ENCODE measurements at regions not wholly inside any gene's neighbourhood (a gene's known extent, or its start where the extent isn't known, plus 50 kb on each side); places are given as distances from the start of the nearest gene placed in this dataset.

DNA sequence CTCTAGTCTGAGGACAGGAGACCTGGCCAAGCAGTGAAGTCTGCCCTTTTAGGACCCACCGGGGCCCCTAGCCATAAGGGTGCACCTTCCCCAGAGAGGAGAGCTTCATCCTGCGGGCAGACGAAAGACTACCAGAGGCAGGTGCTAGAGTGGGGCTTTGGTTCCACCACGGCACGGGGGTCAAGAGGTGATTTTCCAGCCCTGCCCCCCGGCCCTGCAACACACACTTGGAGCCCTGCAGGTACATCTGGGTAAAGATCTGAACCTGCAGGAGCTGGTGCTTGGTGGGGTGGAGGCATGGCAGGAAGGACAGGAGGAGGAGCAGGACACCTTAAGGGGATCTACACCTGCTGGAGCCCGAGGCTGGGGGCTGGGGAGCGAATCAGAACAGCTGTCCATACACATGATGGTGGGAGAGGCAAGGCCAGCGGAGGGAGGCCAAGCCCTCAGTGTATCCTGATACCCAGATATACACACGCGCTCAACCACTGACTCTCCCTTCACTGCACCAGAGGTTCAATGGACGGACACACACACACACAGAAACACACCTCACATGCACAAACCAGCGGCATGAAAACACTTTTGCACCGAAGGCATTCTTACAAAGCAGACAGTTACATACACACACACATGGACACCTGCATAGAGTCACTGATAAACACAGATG lies 98.4 kb upstream of the MVB12B start:
- no peaks in the 10 kb centered on the region for H3K9me3 ChIP-seq (ENCODE audit: control insufficient read depth in 1 of 2, insufficient read depth in 1 of 2, low read depth in 1 of 2, low read length in 2 of 2)
- no peak overlapping the region for H3K4me3 ChIP-seq (replicated peaks in 1 of 2; ENCODE audit: low read depth in 1 of 2, low read length in 2 of 2)
- H3K79me2 ChIP-seq (ENCODE audit: insufficient read depth, low read length): no peaks in the 10 kb centered on the region
- intact Hi-C loops (cut with micrococcal nuclease): loop anchor here (5.0 to 10.0 kb wide), 2 partner anchors 483 to 801 kb away; partner anchors contain the start of gene PBX3
- H2AFZ ChIP-seq (ENCODE audit: low read depth, low read length, poor library complexity, severe bottlenecking): no peak overlapping the region
- H3K9me2 ChIP-seq (ENCODE audit: insufficient read depth): no peaks in the 10 kb centered on the region
- ATAC-seq: no peak
- H3K27ac ChIP-seq (ENCODE audit: low read depth, low read length): no peak overlapping the region
- no peak for DNase-seq (ENCODE audit: low read depth, low spot score)
- no peak overlapping the region for H3K9ac ChIP-seq (ENCODE audit: low read length)
- POLR2A ChIA-PET: no interaction called here
- RAD21 ChIA-PET (ENCODE audit: low non-redundant PET in 1 of 2, low total read pairs in 2 of 2, uncharacterized antibody in 2 of 2, unreplicated experiment in 2 of 2): interaction anchor here in 1 of 2 experiments (0.5 kb wide), 1 partner anchor 13 kb away, joined by 3 read pairs; no protein-coding TSS in a partner anchor
- TF ChIP-seq CEBPB (IDR thresholded peaks at IDR 0.05; ENCODE audit: low read depth) (no peak), ZNF274 (IDR thresholded peaks at IDR 0.05; ENCODE audit: low read depth, low read length) (no peak), TCF7L2 (IDR thresholded peaks at IDR 0.05; ENCODE audit: borderline replicate concordance, extremely low read depth, insufficient read depth, insufficient read length) (no peak)
- H3K36me3 ChIP-seq (ENCODE audit: control insufficient read depth in 1 of 2, insufficient read depth in 2 of 2, low read length in 2 of 2): no peaks in the 10 kb centered on the region
- no peak overlapping the region for H3K4me2 ChIP-seq (ENCODE audit: low read length)
- no TSS peak for BruUV-seq (replicated peaks)
- no peaks in the 10 kb centered on the region for H4K20me1 ChIP-seq (ENCODE audit: insufficient read depth)
- H3K4me1 ChIP-seq (ENCODE audit: control insufficient read depth in 1 of 2, insufficient read depth in 2 of 2, low read length in 2 of 2): no peaks in the 10 kb centered on the region
- 0 out of 2 replicates have a peak, but pooled peaks cover 3% of the 10 kb centered on the region for H3K27me3 ChIP-seq (ENCODE audit: insufficient read depth, low read length)
- CTCF ChIA-PET: no interaction called here

- H2AFZ ChIP-seq (ENCODE audit: low read depth, low read length, poor library complexity, severe bottlenecking): no peak overlapping the region
- RAD21 ChIA-PET (ENCODE audit: low non-redundant PET in 1 of 2, low total read pairs in 2 of 2, uncharacterized antibody in 2 of 2, unreplicated experiment in 2 of 2): no interaction called here
- 0 out of 2 replicates have a peak, but pooled peaks cover 3% of the 10 kb centered on the region for H3K27me3 ChIP-seq (ENCODE audit: insufficient read depth, low read length)
These were observed 97.7 kb upstream of the MVB12B start for GRCh38 chr9:126228781-126229444.

More at GRCh38 chr9:126228781-126229444, 97.7 kb upstream of the MVB12B start:
- TF ChIP-seq ZNF274 (IDR thresholded peaks at IDR 0.05; ENCODE audit: low read depth, low read length) (no peak), RAD21 (IDR thresholded peaks at IDR 0.05; ENCODE audit: low read depth) (peak; percentile 95), CEBPB (IDR thresholded peaks at IDR 0.05; ENCODE audit: low read depth) (no peak), EZH2phosphoT487 (IDR thresholded peaks at IDR 0.05; ENCODE audit: borderline replicate concordance) (no peak), SIN3A (IDR thresholded peaks at IDR 0.05; ENCODE audit: low read depth) (no peak), EGR1 (IDR thresholded peaks at IDR 0.05; ENCODE audit: low read depth) (no peak), SP1 (IDR thresholded peaks at IDR 0.05; ENCODE audit: low read depth) (no peak), POLR2AphosphoS5 (IDR thresholded peaks at IDR 0.05; ENCODE audit: low read depth, low read length) (no peak), SRF (IDR thresholded peaks at IDR 0.05; ENCODE audit: low read depth) (no peak), YY1 (IDR thresholded peaks at IDR 0.05; ENCODE audit: extremely low read depth, insufficient replicate concordance, low read depth, low read length) (no peak), TCF7L2 (IDR thresholded peaks at IDR 0.05; ENCODE audit: borderline replicate concordance, extremely low read depth, insufficient read depth, insufficient read length) (no peak), ELF1 (IDR thresholded peaks at IDR 0.05; ENCODE audit: borderline replicate concordance, low read depth) (no peak)
- TF ChIP-seq, protein P1, sequence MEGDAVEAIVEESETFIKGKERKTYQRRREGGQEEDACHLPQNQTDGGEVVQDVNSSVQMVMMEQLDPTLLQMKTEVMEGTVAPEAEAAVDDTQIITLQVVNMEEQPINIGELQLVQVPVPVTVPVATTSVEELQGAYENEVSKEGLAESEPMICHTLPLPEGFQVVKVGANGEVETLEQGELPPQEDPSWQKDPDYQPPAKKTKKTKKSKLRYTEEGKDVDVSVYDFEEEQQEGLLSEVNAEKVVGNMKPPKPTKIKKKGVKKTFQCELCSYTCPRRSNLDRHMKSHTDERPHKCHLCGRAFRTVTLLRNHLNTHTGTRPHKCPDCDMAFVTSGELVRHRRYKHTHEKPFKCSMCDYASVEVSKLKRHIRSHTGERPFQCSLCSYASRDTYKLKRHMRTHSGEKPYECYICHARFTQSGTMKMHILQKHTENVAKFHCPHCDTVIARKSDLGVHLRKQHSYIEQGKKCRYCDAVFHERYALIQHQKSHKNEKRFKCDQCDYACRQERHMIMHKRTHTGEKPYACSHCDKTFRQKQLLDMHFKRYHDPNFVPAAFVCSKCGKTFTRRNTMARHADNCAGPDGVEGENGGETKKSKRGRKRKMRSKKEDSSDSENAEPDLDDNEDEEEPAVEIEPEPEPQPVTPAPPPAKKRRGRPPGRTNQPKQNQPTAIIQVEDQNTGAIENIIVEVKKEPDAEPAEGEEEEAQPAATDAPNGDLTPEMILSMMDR (IDR thresholded peaks at IDR 0.05 in 2 of 3, conservative IDR thresholded peaks at IDR 0.05 in 1 of 3; ENCODE audit: borderline replicate concordance in 1 of 3, insufficient read depth in 1 of 3, low read depth in 2 of 3, low read length in 2 of 3): peak; percentile 88 to 96 (median 95)
- Histone ChIP-seq H3K9me3 (ENCODE audit: control insufficient read depth in 1 of 2, insufficient read depth in 1 of 2, low read depth in 1 of 2, low read length in 2 of 2) (no peaks in the 10 kb centered on the region), H3K79me2 (ENCODE audit: insufficient read depth, low read length) (no peaks in the 10 kb centered on the region), H3K27ac (ENCODE audit: low read depth, low read length) (no peak overlapping the region), H3K9me2 (ENCODE audit: insufficient read depth) (no peaks in the 10 kb centered on the region), H3K4me3 (replicated peaks in 1 of 2; ENCODE audit: low read depth in 1 of 2, low read length in 2 of 2) (no peak overlapping the region), H3K4me1 (ENCODE audit: control insufficient read depth in 1 of 2, insufficient read depth in 2 of 2, low read length in 2 of 2) (no peaks in the 10 kb centered on the region), H4K20me1 (ENCODE audit: insufficient read depth) (no peaks in the 10 kb centered on the region), H3K4me2 (ENCODE audit: low read length) (no peak overlapping the region), H3K9ac (ENCODE audit: low read length) (no peak overlapping the region), H3K36me3 (ENCODE audit: control insufficient read depth in 1 of 2, insufficient read depth in 2 of 2, low read length in 2 of 2) (no peaks in the 10 kb centered on the region)
- intact Hi-C loops (cut with micrococcal nuclease): loop anchor here (1.0 to 10.0 kb wide), 5 partner anchors 262 to 821 kb away; partner anchors contain the start of gene PBX3
- ChIA-PET POLR2A (no interaction called here), CTCF (interaction anchor here (1.7 kb wide), 1 partner anchor 169 kb away, joined by 7 read pairs; no protein-coding TSS in a partner anchor)
- ATAC-seq (peak; percentile 99), DNase-seq (ENCODE audit: low read depth, low spot score) (peak; percentile 53)
- no TSS peak for BruUV-seq (replicated peaks)

Data from HCT116 (cell line).